GM13976 (cell line): ENCODE measurements at regions not wholly inside any gene's neighbourhood (a gene's known extent, or its start where the extent isn't known, plus 50 kb on each side); places are given as distances from the start of the nearest gene placed in this dataset.

ENCODE experiments used
- DNase-seq: peaks from one replicate; pipeline ENCODE4 v3.0.0; 2012; ENCODE audit warnings: low spot score
- CTCF ChIP-seq: IDR thresholded peaks from 2 replicates; pipeline ENCODE4 v1.5.1; 2012; ENCODE audit warnings: borderline replicate concordance, mild to moderate bottlenecking; ENCODE audit not compliant: insufficient read depth; ENCODE audit errors: extremely low read depth, missing control alignments, control extremely low read depth
- in situ Hi-C: fragments of 300-500 bp; cut with MboI; formaldehyde crosslinking; loops from one replicate; pipeline ENCODE4 v1.12.0; 2022; ENCODE audit warnings: low sequenced_read_pairs, mixed read lengths, inconsistent platforms; ENCODE audit not compliant: unreplicated experiment

- no peak for TF ChIP-seq CTCF
- in situ Hi-C loops = no loop called here
- no peak for DNase-seq
Measured at GRCh38 chr14:75361041-75361440, 66.8 kb upstream of the JDP2 start.

- no peak for TF ChIP-seq CTCF
- in situ Hi-C loops = no loop called here
- DNase-seq = no peak
Measured at GRCh38 chr14:75361751-75362433, 65.9 kb upstream of the JDP2 start.

- TF ChIP-seq CTCF = no peak
- no peak for DNase-seq
- in situ Hi-C loops = no loop called here
Measured at GRCh38 chr14:75363130-75363529, 64.7 kb upstream of the JDP2 start.

- in situ Hi-C loops = no loop called here
- DNase-seq = no peak
- TF ChIP-seq CTCF = no peak
Measured at GRCh38 chr14:75363570-75364227, 64.1 kb upstream of the JDP2 start.

GRCh38 chr14:75365116-75365515, 62.7 kb upstream of the JDP2 start:
- no peak for TF ChIP-seq CTCF
- DNase-seq = no peak
- in situ Hi-C loops = no loop called here

GRCh38 chr14:75366963-75367362, 60.9 kb upstream of the JDP2 start:
- in situ Hi-C loops = no loop called here
- TF ChIP-seq CTCF = no peak
- no peak for DNase-seq
